ENCODE measurements at regions not wholly inside any gene's neighbourhood (a gene's known extent, or its start where the extent isn't known, plus 50 kb on each side); places are given as distances from the start of the nearest gene placed in this dataset.

DNA sequence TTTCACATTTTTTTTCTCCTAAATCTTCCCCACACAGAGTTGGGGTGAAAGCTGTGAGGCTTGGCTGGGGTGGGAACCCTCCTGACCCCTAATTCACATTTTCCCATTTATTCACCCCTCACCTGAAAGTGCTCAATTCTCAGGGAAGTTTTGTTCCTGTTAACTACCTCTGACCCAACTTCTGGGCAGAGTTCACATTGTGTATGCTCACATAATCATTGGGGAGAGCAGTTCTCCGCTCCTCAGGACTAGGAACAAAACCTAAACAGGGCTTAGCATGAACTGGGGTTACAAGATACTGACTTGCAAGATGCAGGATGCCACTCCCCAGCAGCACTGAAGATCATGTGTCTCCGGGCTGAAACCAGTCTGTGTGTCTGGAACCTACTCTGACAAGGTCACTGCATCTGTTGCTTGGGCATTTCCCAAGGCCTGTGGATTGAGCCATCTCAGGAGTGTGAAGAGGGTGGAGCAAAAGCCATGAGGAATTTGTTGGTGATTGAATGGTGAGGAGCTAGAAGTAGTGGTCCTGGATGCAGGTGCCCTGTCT is 258.1 kb upstream of the IGFBP3 start:
- ATAC-seq (no peak), DNase-seq (ENCODE audit: low read depth, low spot score) (no peak), FAIRE-seq (no peak)
- Histone ChIP-seq H4K20me1 (ENCODE audit: control insufficient read depth, insufficient read depth) (no peaks in the 10 kb centered on the region), H3K4me3 (no peak overlapping the region), H3K9ac (ENCODE audit: control insufficient read depth, insufficient read depth, low read length) (no peak overlapping the region), H2AFZ (ENCODE audit: control insufficient read depth, low read depth, low read length) (no peak overlapping the region), H3K4me2 (ENCODE audit: control insufficient read depth, insufficient read depth) (no peak overlapping the region), H3K79me2 (ENCODE audit: control insufficient read depth, insufficient read depth, low read length) (no peaks in the 10 kb centered on the region), H3K4me1 (ENCODE audit: control insufficient read depth, insufficient read depth, low read length) (no peaks in the 10 kb centered on the region), H3K9me3 (replicated peaks; ENCODE audit: control insufficient read depth, insufficient read depth, low read length) (no peaks in the 10 kb centered on the region; the same call in 2 of the 3 replicates), H3K27ac (ENCODE audit: control insufficient read depth, insufficient read depth) (no peak overlapping the region), H3K36me3 (ENCODE audit: control insufficient read depth in 2 of 2, insufficient read depth in 2 of 2, low read length in 1 of 2) (no peaks in the 10 kb centered on the region), H3K27me3 (replicated peaks in 1 of 2; ENCODE audit: control insufficient read depth in 2 of 2, insufficient read depth in 2 of 2, low read length in 1 of 2) (no peaks in the 10 kb centered on the region)
- POLR2A ChIA-PET: no interaction called here
- 3% methylated on average over 2 of the region's 2 CpGs for WGBS (ENCODE audit: insufficient coverage, insufficient replicate concordance, low lambda C conversion rate, missing lambda C conversion rate)
- SMC1A ChIA-PET (ENCODE audit: uncharacterized antibody, unreplicated experiment): no interaction called here
- in situ Hi-C loops (cut with MboI) (no loop called here), intact Hi-C loops (cut with micrococcal nuclease; ENCODE audit: unreplicated experiment) (no loop called here)
- CTCF ChIA-PET: no interaction called here
- RAD21 ChIA-PET (ENCODE audit: unreplicated experiment): no interaction called here
- no TSS peak for BruUV-seq (replicated peaks)
- TF ChIP-seq RUNX3 (IDR thresholded peaks at IDR 0.05; ENCODE audit: low read length): no peak
- no peak for TF ChIP-seq PBX3 (IDR thresholded peaks at IDR 0.05; ENCODE audit: insufficient replicate concordance, low read depth, low read length)
- TF ChIP-seq KLF5 (IDR thresholded peaks at IDR 0.05; ENCODE audit: partially characterized antibody): no peak
- TF ChIP-seq GATAD2B (conservative IDR thresholded peaks at IDR 0.05; ENCODE audit: low read depth): no peak

- no peak for FAIRE-seq
- H3K79me2 ChIP-seq (ENCODE audit: control insufficient read depth, insufficient read depth, low read length): no peaks in the 10 kb centered on the region
- H2AFZ ChIP-seq (ENCODE audit: control insufficient read depth, low read depth, low read length): no peak overlapping the region
- H3K4me1 ChIP-seq (ENCODE audit: control insufficient read depth, insufficient read depth, low read length): no peaks in the 10 kb centered on the region
- ChIA-PET SMC1A (ENCODE audit: uncharacterized antibody, unreplicated experiment) (no interaction called here), RAD21 (ENCODE audit: unreplicated experiment) (no interaction called here), POLR2A (no interaction called here), CTCF (no interaction called here)
- H3K4me3 ChIP-seq: no peak overlapping the region
- no peaks in the 10 kb centered on the region for H4K20me1 ChIP-seq (ENCODE audit: control insufficient read depth, insufficient read depth)
- no TSS peak for BruUV-seq (replicated peaks)
- DNase-seq (ENCODE audit: low read depth, low spot score): no peak
- no peak overlapping the region for H3K27ac ChIP-seq (ENCODE audit: control insufficient read depth, insufficient read depth)
- intact Hi-C loops (cut with micrococcal nuclease; ENCODE audit: unreplicated experiment) (no loop called here), in situ Hi-C loops (cut with MboI) (no loop called here)
- H3K36me3 ChIP-seq (ENCODE audit: control insufficient read depth in 2 of 2, insufficient read depth in 2 of 2, low read length in 1 of 2): no peaks in the 10 kb centered on the region
- no peak overlapping the region for H3K9ac ChIP-seq (ENCODE audit: control insufficient read depth, insufficient read depth, low read length)
- no peak overlapping the region for H3K4me2 ChIP-seq (ENCODE audit: control insufficient read depth, insufficient read depth)
- H3K27me3 ChIP-seq (replicated peaks in 1 of 2; ENCODE audit: control insufficient read depth in 2 of 2, insufficient read depth in 2 of 2, low read length in 1 of 2): no peaks in the 10 kb centered on the region
- ATAC-seq: no peak
- H3K9me3 ChIP-seq (replicated peaks; ENCODE audit: control insufficient read depth, insufficient read depth, low read length): no peaks in the 10 kb centered on the region; the same call in 2 of the 3 replicates
- no peak for TF ChIP-seq CBFB (IDR thresholded peaks at IDR 0.05; ENCODE audit: low read depth)
- no peak for TF ChIP-seq BCLAF1 (IDR thresholded peaks at IDR 0.05)
- no peak for TF ChIP-seq BMI1 (IDR thresholded peaks at IDR 0.05; ENCODE audit: borderline replicate concordance)
- TF ChIP-seq TBL1XR1 (IDR thresholded peaks at IDR 0.05; ENCODE audit: low read depth, low read length): no peak
- TF ChIP-seq BACH1 (IDR thresholded peaks at IDR 0.05; ENCODE audit: borderline replicate concordance): no peak
- TF ChIP-seq SPI1 (IDR thresholded peaks at IDR 0.05; ENCODE audit: borderline replicate concordance, insufficient read depth, low read depth, low read length): no peak
- TF ChIP-seq, protein P1, sequence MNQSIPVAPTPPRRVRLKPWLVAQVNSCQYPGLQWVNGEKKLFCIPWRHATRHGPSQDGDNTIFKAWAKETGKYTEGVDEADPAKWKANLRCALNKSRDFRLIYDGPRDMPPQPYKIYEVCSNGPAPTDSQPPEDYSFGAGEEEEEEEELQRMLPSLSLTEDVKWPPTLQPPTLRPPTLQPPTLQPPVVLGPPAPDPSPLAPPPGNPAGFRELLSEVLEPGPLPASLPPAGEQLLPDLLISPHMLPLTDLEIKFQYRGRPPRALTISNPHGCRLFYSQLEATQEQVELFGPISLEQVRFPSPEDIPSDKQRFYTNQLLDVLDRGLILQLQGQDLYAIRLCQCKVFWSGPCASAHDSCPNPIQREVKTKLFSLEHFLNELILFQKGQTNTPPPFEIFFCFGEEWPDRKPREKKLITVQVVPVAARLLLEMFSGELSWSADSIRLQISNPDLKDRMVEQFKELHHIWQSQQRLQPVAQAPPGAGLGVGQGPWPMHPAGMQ (IDR thresholded peaks at IDR 0.05; ENCODE audit: borderline replicate concordance): no peak
Observed at GRCh38 chr7:46178661-46179060, 257.6 kb upstream of the IGFBP3 start.
